D721Med (cell line): ENCODE measurements at regions not wholly inside any gene's neighbourhood (a gene's known extent, or its start where the extent isn't known, plus 50 kb on each side); places are given as distances from the start of the nearest gene placed in this dataset.

Experiments used
- DNase-seq: peaks from one replicate; pipeline ENCODE4 v3.0.0; 2011; ENCODE audit warnings: low spot score; ENCODE audit not compliant: insufficient read length
- FAIRE-seq: peaks from 2 replicates; lab custom pipeline; 2011; peaks lifted over from hg19 to GRCh38; lab: Jason Lieb, UNC
- TF ChIP-seq, protein P1 (sequence below): IDR thresholded peaks from 2 replicates; pipeline ENCODE4 v1.5.1; 2012; ENCODE audit warnings: mild to moderate bottlenecking, control low read depth; ENCODE audit not compliant: insufficient read depth; ENCODE audit errors: missing control alignments

- TF ChIP-seq, protein P1, sequence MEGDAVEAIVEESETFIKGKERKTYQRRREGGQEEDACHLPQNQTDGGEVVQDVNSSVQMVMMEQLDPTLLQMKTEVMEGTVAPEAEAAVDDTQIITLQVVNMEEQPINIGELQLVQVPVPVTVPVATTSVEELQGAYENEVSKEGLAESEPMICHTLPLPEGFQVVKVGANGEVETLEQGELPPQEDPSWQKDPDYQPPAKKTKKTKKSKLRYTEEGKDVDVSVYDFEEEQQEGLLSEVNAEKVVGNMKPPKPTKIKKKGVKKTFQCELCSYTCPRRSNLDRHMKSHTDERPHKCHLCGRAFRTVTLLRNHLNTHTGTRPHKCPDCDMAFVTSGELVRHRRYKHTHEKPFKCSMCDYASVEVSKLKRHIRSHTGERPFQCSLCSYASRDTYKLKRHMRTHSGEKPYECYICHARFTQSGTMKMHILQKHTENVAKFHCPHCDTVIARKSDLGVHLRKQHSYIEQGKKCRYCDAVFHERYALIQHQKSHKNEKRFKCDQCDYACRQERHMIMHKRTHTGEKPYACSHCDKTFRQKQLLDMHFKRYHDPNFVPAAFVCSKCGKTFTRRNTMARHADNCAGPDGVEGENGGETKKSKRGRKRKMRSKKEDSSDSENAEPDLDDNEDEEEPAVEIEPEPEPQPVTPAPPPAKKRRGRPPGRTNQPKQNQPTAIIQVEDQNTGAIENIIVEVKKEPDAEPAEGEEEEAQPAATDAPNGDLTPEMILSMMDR = no peak
- DNase-seq (no peak), FAIRE-seq (no peak)
Measured at GRCh38 chr18:78717766-78718150, 261.9 kb upstream of the SALL3 start.

- DNase-seq (no peak), FAIRE-seq (no peak)
- TF ChIP-seq, protein P1 = no peak
Measured at GRCh38 chr18:78719821-78720220, 259.8 kb upstream of the SALL3 start.

DNA sequence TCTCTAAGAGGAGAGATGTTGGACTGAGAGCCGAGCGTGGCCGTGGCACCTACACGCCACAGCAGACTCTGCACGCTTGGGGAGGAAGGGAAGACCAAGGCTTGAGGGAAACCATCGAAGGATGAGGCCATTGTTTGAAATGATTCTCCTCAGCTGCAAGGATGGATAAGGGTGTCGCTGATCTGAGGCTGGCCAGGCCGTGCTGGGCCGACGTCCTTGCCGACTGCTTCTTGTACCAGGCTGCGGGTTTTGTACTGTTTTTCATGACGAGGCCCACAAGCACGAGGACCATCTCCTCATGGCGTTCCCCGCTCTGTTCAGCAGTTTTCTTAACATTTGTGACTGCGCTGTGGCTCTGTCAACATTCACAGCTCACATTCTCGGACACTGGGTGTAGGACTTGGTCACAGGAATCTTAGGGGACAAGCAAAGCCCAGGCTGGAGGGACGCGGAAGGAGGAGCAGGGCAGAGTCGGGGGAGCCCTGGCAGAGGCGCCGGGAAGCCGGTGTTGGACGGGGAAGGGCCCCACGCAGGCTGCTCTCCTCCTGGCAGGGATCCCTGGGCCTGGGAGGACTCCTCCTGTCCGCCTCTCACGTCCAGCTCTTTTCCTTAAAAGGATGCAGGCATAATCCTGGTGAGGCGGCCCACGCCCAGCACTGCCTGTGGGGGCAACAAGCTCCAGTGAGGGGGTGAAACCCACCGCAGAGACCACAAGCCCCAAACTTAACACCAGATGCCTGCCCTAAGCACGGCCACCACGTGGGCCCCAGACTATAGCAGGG is 259.0 kb upstream of the SALL3 start:
- no peak for DNase-seq
- FAIRE-seq = no peak
- TF ChIP-seq, protein P1 = no peak

DNA sequence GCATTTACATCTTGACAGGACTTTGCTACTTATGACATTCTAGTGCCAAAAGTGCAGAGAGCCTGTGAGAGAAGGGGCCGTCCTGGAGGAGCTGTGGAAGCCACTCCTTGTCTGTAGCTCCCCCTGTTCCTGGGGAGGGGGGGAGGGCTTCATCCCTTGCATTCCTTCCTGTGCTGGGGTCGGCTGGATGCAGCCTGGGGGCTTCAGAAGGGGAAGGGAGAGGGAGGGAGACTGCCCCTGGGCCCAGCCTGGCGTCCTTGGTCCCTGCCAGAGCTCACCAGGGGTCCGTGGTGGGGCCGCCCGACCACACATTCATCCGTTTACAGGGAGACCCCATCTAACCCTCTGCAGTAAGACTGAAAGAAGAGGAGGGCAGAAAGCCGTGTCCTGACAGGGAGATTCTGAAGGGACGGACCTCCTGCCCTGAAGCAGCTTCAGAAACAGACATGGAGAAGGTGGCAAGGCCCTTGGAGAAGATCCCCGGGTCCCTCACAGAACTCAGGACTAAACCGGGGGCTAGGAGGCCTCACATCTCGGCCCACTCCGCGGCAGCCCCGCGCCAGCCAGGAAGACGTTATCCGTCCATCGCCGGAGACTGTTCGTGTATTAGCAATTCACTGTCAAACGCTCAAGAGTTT is 258.3 kb upstream of the SALL3 start:
- TF ChIP-seq, protein P1 = no peak
- FAIRE-seq = no peak
- DNase-seq = no peak

DNA sequence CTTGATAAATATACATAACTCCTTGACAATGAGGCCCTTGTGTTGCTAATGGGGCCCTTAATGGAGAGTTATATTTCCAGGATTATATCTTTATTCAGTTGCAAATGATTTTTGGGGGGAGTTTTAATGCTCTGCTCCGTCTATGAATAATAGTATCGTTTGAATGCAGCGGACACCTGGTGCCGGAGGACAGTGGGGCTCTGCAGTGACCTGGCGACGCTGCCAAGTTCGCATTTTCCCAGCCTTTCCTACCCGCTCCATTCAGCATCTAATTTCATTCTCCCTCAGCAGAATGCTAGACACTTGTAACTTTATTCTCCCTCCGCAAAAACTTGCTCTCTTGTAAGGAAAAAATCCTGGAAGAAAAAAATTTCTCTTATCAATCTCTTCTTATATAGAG is 257.6 kb upstream of the SALL3 start:
- no peak for FAIRE-seq
- TF ChIP-seq, protein P1 = no peak
- no peak for DNase-seq

DNA sequence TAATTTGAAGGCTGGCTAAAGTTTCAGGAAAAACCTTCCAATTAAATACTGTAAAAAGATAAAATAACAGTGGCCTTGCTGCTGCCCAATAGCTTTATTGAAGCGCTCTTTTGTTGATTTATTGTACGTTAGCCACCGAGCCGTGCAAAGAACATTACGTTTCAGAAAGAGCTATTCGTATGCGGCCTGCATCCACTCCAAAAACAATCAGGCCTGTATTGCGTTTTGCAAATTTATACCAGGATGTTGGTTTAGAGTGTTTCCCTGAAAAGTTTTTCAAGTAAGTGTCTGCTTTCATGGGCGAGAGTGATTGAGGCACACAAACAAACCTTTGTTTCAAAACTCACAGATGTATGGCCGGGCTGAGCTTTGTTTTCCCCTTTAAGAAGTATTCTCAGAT is 257.2 kb upstream of the SALL3 start:
- TF ChIP-seq, protein P1 = no peak
- DNase-seq (no peak), FAIRE-seq (no peak)
